SK-N-SH (cell line): ENCODE measurements at regions not wholly inside any gene's neighbourhood (a gene's known extent, or its start where the extent isn't known, plus 50 kb on each side); places are given as distances from the start of the nearest gene placed in this dataset.

ENCODE experiments used
- CHD2 ChIP-seq: fragments of 150-350 bp; IDR thresholded peaks from 2 replicates; pipeline ENCODE4 v1.6.1; 2018; ENCODE audit warnings: low read length; ENCODE audit not compliant: partially characterized antibody
- EP300 ChIP-seq, 2 experiments: IDR thresholded peaks; 2 replicates each; pipeline versions ENCODE4 v1.4.0 to v1.6.1; 2012; ENCODE audit warnings: borderline replicate concordance in 1 of 2, low read depth in 1 of 2, low read length in 1 of 2
- FOXM1 ChIP-seq: IDR thresholded peaks from 2 replicates; pipeline ENCODE4 v1.4.0; 2012; ENCODE audit warnings: low read depth, mild to moderate bottlenecking
- NRF1 ChIP-seq: IDR thresholded peaks from 2 replicates; pipeline ENCODE4 v1.6.1; 2012; ENCODE audit warnings: low read depth, mild to moderate bottlenecking, low read length
- POLR2AphosphoS5 ChIP-seq: IDR thresholded peaks from 2 replicates; pipeline ENCODE4 v1.6.1; 2012; ENCODE audit warnings: low read depth, low read length
- RAD21 ChIP-seq: IDR thresholded peaks from 2 replicates; pipeline ENCODE4 v1.6.1; 2012; ENCODE audit warnings: mild to moderate bottlenecking, low read length
- TAF1 ChIP-seq: IDR thresholded peaks from 2 replicates; pipeline ENCODE4 v1.6.1; 2012; ENCODE audit warnings: low read depth, mild to moderate bottlenecking, low read length, moderate library complexity, borderline replicate concordance
- YY1 ChIP-seq: IDR thresholded peaks from 2 replicates; pipeline ENCODE4 v1.4.0; 2012; ENCODE audit warnings: low read depth, mild to moderate bottlenecking
- TF ChIP-seq, protein P1 (sequence below): IDR thresholded peaks from 2 replicates; pipeline ENCODE4 v1.6.1; 2012; ENCODE audit warnings: mild to moderate bottlenecking, low read depth, low read length, moderate library complexity
- TF ChIP-seq, protein P2 (sequence below): fragments of 200-600 bp; sonication (generic); IDR thresholded peaks from 2 replicates; pipeline ENCODE4 v1.6.1; 2017; ENCODE audit warnings: antibody characterized with exemption, mild to moderate bottlenecking, moderate library complexity

DNA sequence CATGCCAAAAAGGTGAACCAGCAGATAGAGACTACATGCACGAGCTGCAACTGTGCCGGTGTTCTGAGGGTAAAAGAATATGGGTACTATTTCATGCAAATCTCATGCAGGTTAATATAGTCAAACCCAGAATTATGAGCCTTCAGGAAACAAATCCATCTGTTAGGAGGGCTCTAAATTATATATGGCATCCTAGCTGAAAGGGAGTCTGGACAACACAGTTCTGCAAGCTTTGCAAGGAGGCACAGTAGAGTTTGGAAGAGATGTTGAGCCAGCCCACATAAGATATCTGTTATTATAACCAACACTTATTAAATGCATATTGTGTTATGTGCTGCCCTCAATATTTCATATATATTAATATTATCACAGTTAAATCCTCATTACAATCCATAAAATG, 50.5 kb upstream of the PALMD start:
- TF ChIP-seq, protein P1, sequence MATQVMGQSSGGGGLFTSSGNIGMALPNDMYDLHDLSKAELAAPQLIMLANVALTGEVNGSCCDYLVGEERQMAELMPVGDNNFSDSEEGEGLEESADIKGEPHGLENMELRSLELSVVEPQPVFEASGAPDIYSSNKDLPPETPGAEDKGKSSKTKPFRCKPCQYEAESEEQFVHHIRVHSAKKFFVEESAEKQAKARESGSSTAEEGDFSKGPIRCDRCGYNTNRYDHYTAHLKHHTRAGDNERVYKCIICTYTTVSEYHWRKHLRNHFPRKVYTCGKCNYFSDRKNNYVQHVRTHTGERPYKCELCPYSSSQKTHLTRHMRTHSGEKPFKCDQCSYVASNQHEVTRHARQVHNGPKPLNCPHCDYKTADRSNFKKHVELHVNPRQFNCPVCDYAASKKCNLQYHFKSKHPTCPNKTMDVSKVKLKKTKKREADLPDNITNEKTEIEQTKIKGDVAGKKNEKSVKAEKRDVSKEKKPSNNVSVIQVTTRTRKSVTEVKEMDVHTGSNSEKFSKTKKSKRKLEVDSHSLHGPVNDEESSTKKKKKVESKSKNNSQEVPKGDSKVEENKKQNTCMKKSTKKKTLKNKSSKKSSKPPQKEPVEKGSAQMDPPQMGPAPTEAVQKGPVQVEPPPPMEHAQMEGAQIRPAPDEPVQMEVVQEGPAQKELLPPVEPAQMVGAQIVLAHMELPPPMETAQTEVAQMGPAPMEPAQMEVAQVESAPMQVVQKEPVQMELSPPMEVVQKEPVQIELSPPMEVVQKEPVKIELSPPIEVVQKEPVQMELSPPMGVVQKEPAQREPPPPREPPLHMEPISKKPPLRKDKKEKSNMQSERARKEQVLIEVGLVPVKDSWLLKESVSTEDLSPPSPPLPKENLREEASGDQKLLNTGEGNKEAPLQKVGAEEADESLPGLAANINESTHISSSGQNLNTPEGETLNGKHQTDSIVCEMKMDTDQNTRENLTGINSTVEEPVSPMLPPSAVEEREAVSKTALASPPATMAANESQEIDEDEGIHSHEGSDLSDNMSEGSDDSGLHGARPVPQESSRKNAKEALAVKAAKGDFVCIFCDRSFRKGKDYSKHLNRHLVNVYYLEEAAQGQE = no peak
- TF ChIP-seq, protein P2, sequence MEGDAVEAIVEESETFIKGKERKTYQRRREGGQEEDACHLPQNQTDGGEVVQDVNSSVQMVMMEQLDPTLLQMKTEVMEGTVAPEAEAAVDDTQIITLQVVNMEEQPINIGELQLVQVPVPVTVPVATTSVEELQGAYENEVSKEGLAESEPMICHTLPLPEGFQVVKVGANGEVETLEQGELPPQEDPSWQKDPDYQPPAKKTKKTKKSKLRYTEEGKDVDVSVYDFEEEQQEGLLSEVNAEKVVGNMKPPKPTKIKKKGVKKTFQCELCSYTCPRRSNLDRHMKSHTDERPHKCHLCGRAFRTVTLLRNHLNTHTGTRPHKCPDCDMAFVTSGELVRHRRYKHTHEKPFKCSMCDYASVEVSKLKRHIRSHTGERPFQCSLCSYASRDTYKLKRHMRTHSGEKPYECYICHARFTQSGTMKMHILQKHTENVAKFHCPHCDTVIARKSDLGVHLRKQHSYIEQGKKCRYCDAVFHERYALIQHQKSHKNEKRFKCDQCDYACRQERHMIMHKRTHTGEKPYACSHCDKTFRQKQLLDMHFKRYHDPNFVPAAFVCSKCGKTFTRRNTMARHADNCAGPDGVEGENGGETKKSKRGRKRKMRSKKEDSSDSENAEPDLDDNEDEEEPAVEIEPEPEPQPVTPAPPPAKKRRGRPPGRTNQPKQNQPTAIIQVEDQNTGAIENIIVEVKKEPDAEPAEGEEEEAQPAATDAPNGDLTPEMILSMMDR = no peak
- TF ChIP-seq CHD2 = no peak
- no peak for TF ChIP-seq FOXM1
- TF ChIP-seq POLR2AphosphoS5 = no peak
- TF ChIP-seq TAF1 = no peak
- no peak for TF ChIP-seq EP300 (IDR thresholded peaks at IDR 0.05; ENCODE audit: borderline replicate concordance in 1 of 2, low read depth in 1 of 2, low read length in 1 of 2)
- TF ChIP-seq RAD21 = no peak
- TF ChIP-seq NRF1 = no peak
- TF ChIP-seq YY1 = no peak
